ENCODE measurements at regions not wholly inside any gene's neighbourhood (a gene's known extent, or its start where the extent isn't known, plus 50 kb on each side); places are given as distances from the start of the nearest gene placed in this dataset.

DNA sequence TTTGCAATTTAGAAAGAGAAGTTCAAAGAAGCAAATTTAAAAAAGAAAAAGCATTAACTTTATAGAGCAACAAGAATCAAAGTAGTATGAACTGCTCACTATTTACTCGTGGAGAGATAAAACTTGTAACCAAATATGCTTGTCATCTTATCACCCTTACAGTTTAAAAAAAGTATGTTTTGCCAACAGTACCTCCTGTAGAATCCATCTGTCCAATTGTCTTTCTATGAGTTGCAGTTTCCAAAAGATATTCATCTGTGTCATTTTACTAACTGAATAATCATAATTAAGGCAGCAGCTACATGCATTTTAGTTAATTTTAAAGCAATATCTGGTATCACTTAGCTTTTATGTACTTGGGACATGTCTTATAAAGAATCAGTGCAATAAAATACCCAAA lies 1112.3 kb downstream of the DSC3 start:
- Histone ChIP-seq H3K27ac (replicated peaks) (no peak overlapping the region), H3K4me3 (replicated peaks; ENCODE audit: insufficient read depth, low read length) (no peak overlapping the region), H3K27me3 (ENCODE audit: insufficient read depth, poor library complexity, severe bottlenecking) (no peaks in the 10 kb centered on the region)
- TF ChIP-seq POLR2AphosphoS5 (IDR thresholded peaks at IDR 0.05; ENCODE audit: low read depth) (no peak), CTCF (IDR thresholded peaks at IDR 0.05; ENCODE audit: insufficient read depth, low read length) (no peak), REST (IDR thresholded peaks at IDR 0.05; ENCODE audit: insufficient replicate concordance, low read depth) (no peak), SPI1 (IDR thresholded peaks at IDR 0.05; ENCODE audit: borderline replicate concordance, low read depth) (no peak), GABPA (IDR thresholded peaks at IDR 0.05; ENCODE audit: low read depth) (no peak)
- no peak for DNase-seq (ENCODE audit: low read depth in 1 of 2, low spot score in 1 of 2)

DNA sequence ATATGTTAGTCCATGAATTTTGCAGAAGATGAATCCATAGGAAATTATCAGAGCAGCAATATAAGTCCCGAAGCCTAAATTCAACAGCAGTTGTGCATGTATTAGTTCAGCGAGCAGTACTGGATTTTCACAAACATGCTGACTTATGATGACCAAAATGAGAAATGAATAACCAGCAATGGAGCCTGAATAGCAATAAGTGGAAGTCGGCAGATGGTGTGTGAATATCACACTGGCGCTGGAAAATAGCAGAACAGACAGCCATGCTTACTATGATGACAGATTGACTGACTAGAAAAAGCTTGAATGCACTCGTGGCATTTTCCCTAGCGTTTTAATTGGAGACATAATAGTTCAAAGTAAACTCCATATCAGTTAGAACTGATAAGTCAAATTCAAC lies 1114.5 kb downstream of the DSC3 start:
- Histone ChIP-seq H3K4me3 (replicated peaks; ENCODE audit: insufficient read depth, low read length) (no peak overlapping the region), H3K27me3 (ENCODE audit: insufficient read depth, poor library complexity, severe bottlenecking) (no peaks in the 10 kb centered on the region), H3K27ac (replicated peaks) (no peak overlapping the region)
- no peak for DNase-seq (ENCODE audit: low read depth in 1 of 2, low spot score in 1 of 2)
- TF ChIP-seq CTCF (IDR thresholded peaks at IDR 0.05; ENCODE audit: insufficient read depth, low read length) (no peak), GABPA (IDR thresholded peaks at IDR 0.05; ENCODE audit: low read depth) (no peak), REST (IDR thresholded peaks at IDR 0.05; ENCODE audit: insufficient replicate concordance, low read depth) (no peak), SPI1 (IDR thresholded peaks at IDR 0.05; ENCODE audit: borderline replicate concordance, low read depth) (no peak), POLR2AphosphoS5 (IDR thresholded peaks at IDR 0.05; ENCODE audit: low read depth) (no peak)

DNA sequence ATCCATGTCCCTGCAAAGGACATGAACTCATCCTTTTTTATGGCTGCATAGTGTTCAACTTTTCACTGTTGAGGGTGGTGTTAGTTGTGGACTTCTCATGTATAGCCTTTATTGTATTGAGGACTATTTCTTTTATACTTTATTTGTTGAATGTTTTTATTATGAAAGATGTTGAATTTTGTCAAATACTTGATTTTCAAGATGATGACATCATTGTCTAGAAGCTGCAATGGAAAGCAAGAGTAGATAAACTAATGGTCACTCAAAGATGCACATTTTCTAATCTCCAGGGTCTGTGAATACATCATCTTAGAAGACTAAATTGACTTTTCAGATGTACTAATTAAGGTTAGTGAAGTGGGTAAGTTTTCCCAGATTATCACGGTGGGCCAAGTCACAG lies 1117.0 kb downstream of the DSC3 start:
- no peak for DNase-seq (ENCODE audit: low read depth in 1 of 2, low spot score in 1 of 2)
- Histone ChIP-seq H3K27me3 (ENCODE audit: insufficient read depth, poor library complexity, severe bottlenecking) (no peaks in the 10 kb centered on the region), H3K4me3 (replicated peaks; ENCODE audit: insufficient read depth, low read length) (no peak overlapping the region), H3K27ac (replicated peaks) (no peak overlapping the region)
- TF ChIP-seq REST (IDR thresholded peaks at IDR 0.05; ENCODE audit: insufficient replicate concordance, low read depth) (no peak), CTCF (IDR thresholded peaks at IDR 0.05; ENCODE audit: insufficient read depth, low read length) (no peak), SPI1 (IDR thresholded peaks at IDR 0.05; ENCODE audit: borderline replicate concordance, low read depth) (no peak), POLR2AphosphoS5 (IDR thresholded peaks at IDR 0.05; ENCODE audit: low read depth) (no peak), GABPA (IDR thresholded peaks at IDR 0.05; ENCODE audit: low read depth) (no peak)
